GM18867 (cell line): ENCODE measurements at regions not wholly inside any gene's neighbourhood (a gene's known extent, or its start where the extent isn't known, plus 50 kb on each side); places are given as distances from the start of the nearest gene placed in this dataset.
"Not testable (repeated sequence)": the region's sequence is repeated elsewhere in the genome, so short reads cannot be mapped to it uniquely, and the experiment has no call there.

Experiments
- ATAC-seq: cut with Tn5 transposase; IDR thresholded peaks from one replicate; pipeline ENCODE4 v1.9.1; 2021; ENCODE audit warnings: mild to moderate bottlenecking, moderate library complexity; ENCODE audit not compliant: unreplicated experiment

- ATAC-seq: no peak
These were observed 342.0 kb upstream of the DLGAP1 start for GRCh38 chr18:4797002-4797685.

- ATAC-seq: peak; percentile 88
These were observed 334.4 kb upstream of the DLGAP1 start for GRCh38 chr18:4789506-4789905.

GRCh38 chr18:4781873-4782272, 326.8 kb upstream of the DLGAP1 start:
- ATAC-seq: no peak

DNA sequence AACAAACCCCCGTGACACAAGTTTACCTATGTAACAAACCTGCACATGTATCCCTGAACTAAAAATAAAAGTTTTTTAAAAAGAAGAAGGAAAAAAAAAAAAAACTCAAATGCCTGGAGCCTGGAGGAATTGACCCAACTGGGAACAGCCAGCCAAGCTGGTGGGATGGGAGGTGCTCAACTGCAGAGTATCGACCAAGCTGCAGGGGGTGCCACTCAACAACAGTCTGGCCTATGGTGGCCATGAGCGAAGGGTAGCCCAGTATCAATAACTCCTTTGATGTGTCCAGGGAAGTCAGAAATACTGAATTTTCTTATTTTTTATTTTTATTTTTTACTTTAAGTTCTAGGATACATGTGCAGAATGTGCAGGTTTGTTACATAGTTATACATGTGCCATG, 310.3 kb upstream of the DLGAP1 start:
- no peak for ATAC-seq

DNA sequence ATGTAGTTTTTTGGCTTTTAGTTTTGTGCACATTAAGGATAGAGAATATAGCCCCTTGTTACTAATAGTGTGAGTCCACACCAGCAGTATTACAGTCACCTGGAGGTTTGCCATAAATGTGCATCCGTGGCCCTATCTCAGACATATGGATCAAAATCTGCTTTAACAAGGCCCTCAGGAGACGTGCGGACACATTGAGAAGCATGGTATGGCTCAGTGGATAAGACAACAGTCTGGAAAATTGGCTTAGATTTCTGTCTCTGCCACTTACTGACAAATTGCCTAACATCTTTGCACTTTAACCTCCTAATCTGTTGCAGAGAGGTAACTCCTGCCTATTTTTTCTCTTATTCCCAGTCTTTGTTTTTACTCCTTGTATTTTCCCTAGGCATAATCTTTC, 307.2 kb upstream of the DLGAP1 start:
- no peak for ATAC-seq

DNA sequence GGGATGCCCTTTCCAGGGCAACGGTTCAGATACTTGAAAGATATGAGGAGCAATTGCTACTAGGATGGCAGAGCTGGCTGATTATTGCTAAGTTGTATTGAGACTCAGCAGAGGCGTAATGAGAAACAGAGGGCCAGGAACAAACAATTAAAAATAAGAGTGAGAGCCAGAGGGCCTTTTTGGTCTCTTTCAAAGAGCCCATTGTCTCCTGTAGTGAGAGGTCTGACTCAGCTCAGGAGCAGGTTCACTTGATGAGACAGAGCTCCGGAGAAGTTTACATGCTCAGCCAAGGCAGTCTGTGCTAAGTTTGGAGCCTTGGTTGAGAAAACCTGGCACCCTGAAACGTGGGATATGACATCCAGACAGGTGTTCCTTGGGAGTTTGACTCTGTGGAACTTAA, 303.9 kb upstream of the DLGAP1 start:
- no peak for ATAC-seq

DNA sequence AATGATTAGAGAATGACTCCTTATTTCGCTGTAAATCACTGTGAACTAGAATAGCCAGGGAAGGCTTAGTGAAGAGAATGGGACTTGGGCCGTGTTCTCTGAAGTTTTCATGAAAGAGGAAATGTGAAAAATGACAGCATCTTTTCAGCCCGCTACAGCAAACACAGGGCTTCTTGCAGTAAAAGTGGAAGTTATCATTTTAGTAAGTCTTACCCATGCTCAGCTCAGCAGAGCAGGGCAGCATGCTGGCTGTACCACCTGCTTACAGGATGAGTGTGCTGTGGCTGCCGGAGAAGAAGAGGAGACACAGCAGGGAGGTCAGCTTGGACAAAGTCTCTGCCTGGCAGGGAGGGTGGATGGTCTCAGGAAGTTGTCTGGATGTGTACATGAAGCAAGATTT, 300.7 kb upstream of the DLGAP1 start:
- ATAC-seq: peak; percentile 92

- not testable (repeated sequence) for ATAC-seq
These were observed 298.0 kb upstream of the DLGAP1 start for GRCh38 chr18:4753151-4753550.

DNA sequence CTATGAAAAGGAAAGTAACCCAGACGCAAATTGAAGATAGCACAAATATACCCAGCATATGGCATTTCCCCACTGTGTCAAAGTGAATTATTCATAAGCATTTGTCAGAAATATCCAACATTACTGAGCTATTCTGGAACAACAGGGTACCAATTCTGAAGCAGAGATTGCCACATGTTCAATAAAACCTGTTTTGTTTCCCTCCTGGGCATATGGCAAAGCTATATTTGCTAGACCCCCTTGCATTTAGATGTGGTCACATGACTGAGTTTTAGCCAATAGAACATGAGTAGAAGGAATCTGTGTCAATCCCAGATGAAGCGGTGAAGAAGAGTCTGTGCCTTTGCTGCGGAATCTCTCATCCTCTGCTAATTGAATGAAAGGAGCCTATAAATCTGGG, 296.4 kb upstream of the DLGAP1 start:
- ATAC-seq: no peak

DNA sequence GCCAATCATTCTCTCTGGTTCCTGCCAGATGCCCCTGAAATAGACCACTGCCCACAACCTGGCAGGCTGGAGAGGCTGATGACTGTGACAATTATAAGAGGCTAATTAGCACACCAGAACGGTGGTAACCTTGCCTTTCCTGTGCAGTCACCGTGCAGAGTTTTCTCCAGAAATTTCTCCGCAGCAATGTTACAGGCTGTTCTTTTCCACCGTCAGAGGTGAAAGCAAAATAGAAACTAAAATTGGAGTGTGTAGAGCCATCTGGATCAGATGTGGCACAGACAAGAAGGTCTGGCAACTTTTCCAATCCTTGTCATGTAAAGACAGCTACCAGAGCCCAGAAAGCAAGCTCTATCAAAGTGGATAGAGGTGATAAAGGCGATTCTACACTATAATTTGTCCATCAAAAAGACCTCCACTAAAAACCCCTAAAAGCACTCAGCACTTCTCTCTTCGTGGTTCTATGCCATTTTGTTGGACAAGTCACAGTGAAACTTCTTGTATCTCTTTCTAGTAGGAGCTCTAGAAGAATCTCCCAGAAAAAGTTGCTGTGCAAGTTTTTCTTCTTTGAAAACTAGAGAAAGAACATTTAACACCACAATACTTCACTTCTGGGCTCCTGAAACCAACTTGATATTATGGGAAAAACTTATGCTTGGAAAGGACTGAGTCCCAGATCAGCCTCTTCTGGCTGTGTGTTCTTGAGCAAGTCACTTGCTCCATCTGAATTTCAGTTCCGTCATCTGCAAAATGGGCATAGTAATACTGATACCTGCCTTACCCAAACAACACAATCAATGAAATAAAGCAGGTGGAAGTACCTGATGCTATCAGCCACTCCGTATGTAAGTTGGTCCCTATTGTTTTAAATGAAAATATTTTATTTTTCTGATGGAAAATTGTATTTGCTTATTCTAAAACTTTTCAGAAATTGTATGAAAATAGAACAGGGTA, 295.6 kb upstream of the DLGAP1 start:
- no peak for ATAC-seq

DNA sequence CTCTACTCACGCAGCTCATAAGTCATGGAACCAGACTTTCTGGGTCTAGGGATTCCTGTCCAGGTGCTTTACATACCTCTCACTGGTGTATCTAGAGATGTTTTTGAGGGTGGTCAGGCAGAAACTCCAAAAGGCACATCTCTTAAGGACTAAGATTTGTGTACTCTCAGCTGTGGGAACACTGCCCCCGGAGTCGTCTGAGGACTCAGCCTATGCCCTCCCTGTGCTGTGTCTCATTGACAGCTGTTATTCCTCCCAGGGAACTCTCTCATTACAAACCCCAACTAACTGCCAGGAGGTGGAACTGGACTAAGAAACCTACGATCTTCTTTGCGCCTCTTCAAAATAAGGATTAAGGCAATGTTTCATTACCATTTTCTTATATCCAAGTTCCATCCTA, 293.9 kb upstream of the DLGAP1 start:
- ATAC-seq: no peak

GRCh38 chr18:4734903-4735302, 279.8 kb upstream of the DLGAP1 start:
- ATAC-seq: peak; percentile 64

DNA sequence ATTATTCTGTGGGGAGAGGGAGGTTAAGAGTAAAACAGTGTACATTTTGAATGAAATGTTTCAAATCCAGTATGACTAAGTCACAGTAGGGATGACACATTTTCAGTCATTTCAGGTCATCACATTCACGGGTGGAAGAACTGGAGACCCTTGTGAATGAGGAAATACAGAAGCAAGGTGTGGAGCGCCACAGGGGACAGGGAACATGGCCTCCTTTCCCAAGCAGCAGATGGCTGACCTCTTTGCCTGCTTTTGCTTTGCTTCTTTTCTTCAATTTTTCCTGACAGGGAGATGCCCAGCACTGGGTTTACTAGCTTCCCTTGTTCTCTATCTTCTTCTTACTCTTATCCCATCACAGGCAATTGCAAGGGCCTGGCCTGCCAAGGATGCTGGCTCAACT, 278.9 kb upstream of the DLGAP1 start:
- ATAC-seq: no peak

- ATAC-seq: no peak
These were observed 266.4 kb upstream of the DLGAP1 start for GRCh38 chr18:4721545-4721944.

- ATAC-seq: peak; percentile 40
These were observed 265.4 kb upstream of the DLGAP1 start for GRCh38 chr18:4720518-4720917.

- ATAC-seq: no peak
These were observed 250.8 kb upstream of the DLGAP1 start for GRCh38 chr18:4705894-4706293.

GRCh38 chr18:4704781-4705180, 249.7 kb upstream of the DLGAP1 start:
- no peak for ATAC-seq

GRCh38 chr18:4691836-4692235, 236.7 kb upstream of the DLGAP1 start:
- ATAC-seq: no peak

GRCh38 chr18:4678685-4679084, 223.6 kb upstream of the DLGAP1 start:
- ATAC-seq: not testable (repeated sequence)

- ATAC-seq: no peak
These were observed 221.9 kb upstream of the DLGAP1 start for GRCh38 chr18:4677006-4677405.

- ATAC-seq: peak; percentile 91
These were observed 217.1 kb upstream of the DLGAP1 start for GRCh38 chr18:4672162-4672561.

DNA sequence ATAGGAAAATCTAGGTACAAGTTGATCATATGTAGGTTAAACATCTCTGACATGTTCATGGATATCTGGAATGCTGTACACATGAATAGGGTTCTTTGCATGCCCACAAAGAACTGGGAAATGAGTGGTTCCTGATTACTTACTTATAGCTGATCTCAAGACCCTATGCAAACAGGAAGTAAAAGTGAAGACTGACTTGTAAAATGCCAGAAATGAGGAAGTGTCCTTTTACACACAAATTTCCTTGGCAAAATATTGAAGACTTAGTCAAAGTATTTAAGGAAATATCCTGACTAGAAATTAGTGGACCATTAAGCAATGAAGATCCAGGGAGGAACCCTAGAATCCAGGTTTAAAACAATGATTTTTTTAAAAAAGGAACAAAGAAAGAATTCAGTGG, 203.7 kb upstream of the DLGAP1 start:
- no peak for ATAC-seq
